GM21526 (cell line): ENCODE measurements at regions not wholly inside any gene's neighbourhood (a gene's known extent, or its start where the extent isn't known, plus 50 kb on each side); places are given as distances from the start of the nearest gene placed in this dataset.
"Not testable (repeated sequence)": the region's sequence is repeated elsewhere in the genome, so short reads cannot be mapped to it uniquely, and the experiment has no call there.

ENCODE experiments used
- ATAC-seq: cut with Tn5 transposase; IDR thresholded peaks from one replicate; pipeline ENCODE4 v1.9.1; 2021; ENCODE audit warnings: moderate library complexity; ENCODE audit not compliant: unreplicated experiment, low FRiP score

DNA sequence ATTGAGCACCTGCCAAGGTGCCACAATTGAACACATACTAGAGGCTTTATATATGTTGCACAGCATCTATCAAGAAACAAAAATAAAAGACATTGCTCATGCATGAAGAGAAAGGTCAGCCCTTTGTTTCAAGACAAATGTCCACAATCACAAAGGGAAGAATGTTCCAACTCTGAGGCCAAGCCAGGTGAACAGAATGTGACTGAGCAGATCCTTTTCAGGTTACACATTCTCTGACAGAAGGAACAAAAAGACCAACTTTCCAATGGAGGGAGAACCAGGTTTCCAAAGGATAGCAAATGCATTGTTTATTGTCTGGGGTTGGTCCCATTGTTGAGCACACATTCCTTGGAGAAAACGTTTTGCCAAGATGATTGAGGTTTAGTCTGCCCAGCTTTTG lies 50.2 kb upstream of the FAM174B start:
- ATAC-seq: no peak

DNA sequence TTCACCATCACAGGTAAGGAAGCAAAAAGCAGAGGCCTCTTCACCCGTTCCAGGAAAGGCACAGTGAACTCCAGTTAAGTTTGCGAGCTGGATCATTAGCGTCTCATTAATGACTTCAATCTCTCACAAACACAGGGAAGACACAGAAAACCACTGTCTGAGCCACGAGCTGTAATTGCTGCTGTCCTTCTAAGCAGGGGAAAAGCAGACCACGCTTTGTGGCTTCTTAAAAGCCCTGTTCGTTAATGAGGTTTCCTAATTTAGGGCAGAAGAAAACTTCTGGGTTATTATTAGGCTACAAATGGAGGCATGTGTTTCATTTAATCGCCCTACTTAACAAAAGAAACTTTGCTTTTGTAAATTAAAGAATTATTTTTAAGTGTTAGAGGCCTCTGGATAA lies 50.6 kb upstream of the FAM174B start:
- ATAC-seq: no peak

DNA sequence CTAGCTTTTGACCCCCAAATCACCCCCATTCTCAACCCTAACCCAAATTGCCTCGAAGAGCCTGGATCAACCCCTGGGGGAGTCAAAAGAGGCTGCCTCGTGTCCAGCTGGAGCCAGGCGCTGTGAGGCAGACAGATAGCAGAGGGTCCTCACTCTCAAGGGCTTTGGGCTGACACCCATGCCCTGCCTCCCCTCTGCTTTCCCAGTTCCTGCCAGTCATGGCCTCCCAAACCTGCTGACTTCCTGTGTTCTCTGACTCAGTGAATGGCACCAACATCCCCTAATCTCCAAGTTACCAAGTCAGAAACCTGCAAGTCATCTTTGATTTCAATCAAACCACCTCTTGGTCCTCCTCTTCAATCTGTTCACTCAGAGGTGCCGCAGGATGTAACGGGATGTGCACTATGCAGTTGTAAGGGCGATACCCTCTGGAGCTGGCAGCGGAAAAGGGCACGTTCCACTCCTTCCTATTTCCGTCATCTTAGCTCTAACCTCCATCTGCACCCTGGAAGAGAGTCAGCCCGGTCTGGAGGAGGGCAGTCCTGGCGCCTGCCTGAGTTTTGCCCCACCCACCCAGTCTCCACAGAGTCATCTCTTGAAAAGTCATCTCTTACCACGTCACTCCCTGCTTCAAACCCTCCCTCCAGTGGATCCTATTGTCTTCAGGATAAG lies 52.4 kb upstream of the FAM174B start:
- ATAC-seq: no peak

DNA sequence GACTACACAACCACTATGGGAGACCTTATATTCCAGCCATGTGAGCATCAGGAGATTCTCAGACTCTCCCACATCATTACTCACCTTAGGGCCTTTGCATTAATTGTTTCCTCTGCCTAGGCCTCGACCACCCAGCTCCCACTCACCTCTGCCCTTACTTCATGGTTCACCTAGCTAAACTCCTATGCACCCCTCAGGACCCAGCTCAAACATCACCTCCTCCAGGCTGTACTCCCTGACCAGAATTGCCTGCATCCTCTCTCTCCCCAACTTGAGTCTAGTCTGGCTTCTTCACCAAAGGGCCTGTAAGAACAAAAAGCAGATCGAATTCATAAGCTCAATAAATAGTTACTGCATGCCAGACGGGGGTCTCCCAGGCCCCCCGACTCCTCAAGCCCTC lies 53.1 kb upstream of the FAM174B start:
- no peak for ATAC-seq

DNA sequence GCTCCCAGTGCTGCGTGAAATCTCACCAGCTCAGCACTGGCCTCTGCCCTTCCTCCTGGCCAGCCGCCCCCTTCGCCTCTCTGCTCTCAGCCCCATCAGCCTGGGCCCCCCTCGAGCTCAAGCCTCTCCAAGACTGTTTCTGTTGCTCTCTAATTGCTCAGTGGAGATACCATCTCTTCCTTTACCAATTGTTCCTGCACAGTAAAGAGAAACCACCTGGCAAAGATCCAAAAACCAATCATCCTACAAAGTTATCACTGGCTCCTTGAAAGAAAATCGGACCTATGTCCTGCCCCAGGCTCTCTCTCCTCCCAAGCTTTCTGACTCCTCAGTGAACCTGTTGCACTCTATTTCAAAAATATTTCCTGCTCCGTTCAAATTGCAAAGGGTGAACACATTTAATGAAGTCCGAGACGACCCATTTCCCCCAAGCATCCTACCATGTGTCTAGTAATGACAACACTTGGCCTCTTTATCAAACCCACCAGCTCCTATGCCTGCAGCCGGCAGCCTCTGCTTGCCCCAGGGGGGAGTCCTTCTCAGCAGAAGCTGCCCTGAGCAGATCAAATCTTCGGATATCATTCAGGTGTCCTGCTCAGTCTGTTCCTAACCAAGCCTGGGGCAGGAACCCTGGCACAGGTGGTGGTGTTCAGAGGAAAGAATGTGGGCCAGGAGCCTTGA lies 53.7 kb upstream of the FAM174B start:
- no peak for ATAC-seq

DNA sequence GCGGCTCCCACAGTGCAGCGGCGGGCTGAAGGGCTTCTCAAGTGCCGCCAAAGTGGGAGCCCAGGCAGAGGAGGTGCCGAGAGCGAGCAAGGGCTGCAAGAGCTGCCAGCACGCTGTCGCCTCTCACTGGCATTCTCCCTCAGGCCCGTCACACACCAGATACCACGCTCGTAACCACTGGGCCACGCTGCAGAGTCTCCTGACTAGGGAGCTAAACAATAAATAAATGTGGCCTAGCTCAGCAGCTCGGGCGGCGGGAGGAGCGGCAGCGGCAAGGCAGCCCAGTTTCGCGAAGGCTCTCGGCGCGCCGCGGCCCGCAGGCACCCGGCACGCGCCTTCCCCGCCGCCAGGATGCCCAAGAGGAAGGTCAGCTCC lies 55.9 kb upstream of the FAM174B start:
- no peak for ATAC-seq

DNA sequence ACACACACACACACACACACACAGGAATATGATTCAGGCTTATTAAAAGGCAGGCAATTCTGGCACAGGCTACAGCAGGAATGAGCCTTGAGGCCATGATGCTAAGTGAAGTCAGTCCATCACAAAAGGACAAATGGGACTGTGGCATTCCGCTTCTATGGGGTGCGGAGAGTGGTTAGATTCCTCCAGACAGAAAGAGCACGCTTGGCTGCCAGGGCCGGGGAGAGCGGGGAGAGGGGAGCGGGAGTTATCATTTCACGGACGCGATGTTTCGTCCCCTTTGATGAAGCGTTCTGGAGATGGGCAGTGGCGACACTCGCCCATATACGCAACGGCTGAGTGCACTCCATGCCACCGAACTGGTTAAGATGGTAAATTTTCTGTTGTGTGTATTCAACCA lies 58.5 kb upstream of the FAM174B start:
- peak; percentile 27 for ATAC-seq

DNA sequence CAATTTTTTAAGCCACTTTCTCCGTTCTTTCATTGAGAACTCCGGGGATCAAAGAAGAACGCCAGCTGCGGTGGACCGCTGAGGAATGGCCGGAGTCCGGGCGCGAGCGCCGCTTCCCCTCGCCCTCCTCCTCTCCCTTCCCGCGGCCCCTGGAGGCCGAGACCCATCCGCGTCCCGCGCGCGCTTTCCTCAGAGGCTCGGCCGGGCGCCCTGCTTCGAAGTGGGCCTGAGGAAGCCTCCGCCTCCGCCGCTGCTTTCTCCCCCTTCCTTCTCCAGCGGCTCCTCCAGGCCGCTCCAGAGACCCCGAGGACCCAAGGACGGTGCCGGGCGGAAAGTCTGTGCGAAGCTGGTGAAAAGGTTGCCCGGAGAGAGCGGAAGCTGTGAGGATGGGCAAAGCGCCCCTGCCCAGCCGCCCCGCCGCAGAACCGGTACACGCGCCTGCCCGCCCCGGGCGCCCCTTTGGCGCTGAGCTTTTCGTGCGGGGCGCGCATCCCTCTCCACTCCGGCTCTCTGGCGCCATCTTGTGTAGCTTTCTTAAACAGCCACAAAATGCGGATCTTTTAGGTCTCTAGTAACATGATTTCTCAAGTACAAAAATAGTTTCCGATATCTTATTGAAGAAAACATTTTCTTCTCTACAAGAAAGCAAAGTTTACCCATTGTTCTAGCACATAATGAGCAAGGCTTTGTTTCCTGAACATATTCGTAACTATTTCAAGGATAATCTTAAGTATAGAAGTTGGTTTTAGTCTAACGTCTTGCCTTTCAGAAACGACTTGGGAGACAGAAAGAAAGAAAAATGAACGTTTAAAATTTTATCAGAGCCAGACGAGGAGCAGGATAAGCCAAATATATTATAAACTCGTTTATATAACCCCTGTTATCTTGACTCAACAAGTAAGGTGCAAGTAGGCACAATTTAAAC lies 59.2 kb upstream of the FAM174B start:
- peak; percentile 92 for ATAC-seq

DNA sequence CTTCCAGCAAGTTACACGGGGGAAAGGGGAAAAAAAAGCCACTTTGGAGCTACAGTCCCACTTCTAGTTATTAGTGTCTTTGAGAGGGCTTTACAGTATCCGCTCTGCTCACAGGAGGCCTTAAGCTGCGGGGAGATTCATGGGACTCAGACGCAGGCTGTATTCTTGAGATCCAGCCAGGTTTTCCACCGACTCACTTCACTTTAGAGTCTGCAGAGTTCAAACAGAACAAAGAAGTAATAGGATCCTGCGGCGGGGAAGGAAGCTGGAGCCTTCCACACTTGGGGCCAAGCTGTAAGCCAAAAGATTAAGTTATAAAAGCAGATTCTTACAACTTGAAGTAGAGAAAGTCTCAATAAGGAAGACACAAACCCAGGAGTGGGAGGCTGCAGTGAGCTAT lies 60.2 kb upstream of the FAM174B start:
- ATAC-seq: no peak

DNA sequence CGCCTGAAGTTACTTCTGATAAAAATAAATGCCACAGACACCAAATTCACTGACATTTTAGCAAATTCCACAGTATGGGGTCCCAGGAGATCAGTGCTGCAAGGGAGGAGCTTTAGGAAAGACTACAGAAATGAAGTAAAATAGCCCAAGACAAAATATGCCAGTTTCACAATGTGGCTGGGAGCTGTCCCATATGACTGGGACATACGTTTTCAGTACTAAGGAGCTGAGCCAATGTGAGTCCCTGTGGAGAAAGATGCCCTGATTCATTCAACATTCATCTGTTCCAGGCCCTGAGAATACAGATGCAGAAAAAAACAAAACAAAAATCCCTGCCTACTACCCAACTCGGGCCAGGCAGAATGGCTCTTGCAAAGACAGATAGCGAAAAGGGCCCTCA lies 63.4 kb upstream of the FAM174B start:
- no peak for ATAC-seq

DNA sequence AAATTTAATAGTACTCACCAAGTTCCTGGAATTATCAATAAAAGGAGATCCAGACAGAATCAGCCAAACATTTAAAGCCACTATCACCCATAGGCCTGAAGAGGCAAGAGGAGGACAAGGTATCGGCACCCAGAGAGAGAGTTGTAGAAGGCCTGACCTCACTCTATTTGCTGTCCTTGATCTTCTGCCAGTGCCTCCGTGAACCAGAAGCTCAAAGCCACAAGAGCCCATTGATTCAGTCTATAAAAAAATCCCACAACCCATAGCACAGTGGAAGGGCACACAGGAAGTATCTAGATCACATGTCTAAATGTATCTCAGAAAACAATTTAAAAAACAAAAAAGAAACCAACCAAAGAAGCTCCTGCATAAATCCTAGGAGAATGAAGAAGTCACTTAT lies 68.6 kb upstream of the FAM174B start:
- ATAC-seq: no peak

DNA sequence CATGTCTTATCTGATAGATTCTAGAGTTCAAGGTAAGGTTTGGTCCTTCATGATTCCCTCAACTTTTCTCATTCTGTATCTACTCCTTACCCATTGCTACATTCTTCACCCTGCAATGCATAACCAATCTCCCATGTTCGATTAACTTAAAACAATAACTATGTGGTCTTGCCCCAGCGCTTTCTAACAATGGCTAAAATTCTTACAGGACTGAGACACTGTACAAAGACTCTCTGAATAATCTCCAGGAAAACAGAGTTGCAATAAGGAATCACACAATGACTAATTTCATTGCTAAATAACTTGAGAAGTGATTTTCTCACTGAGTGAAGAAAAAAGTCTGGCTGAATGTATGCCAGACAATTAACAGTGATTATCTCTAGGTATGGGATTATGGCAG lies 69.6 kb upstream of the FAM174B start:
- no peak for ATAC-seq

DNA sequence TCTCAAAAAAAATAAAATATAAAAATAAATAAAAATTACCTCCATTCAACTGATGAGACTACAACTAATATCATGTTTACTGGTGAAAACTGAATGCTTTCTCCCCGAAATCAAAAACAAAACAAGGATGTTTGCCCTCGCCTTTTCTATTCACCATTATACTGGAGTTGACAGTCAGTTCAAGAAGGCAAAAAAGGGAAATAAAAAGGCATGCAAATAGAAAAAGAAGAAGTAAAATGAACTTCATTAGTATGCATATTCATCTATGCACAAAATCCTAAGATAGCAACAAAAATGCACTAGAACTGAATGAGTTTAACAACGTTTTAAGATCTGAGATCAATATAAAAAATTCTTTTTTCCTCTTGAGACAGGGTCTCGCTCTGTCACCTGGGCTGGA lies 72.7 kb upstream of the FAM174B start:
- ATAC-seq: no peak

DNA sequence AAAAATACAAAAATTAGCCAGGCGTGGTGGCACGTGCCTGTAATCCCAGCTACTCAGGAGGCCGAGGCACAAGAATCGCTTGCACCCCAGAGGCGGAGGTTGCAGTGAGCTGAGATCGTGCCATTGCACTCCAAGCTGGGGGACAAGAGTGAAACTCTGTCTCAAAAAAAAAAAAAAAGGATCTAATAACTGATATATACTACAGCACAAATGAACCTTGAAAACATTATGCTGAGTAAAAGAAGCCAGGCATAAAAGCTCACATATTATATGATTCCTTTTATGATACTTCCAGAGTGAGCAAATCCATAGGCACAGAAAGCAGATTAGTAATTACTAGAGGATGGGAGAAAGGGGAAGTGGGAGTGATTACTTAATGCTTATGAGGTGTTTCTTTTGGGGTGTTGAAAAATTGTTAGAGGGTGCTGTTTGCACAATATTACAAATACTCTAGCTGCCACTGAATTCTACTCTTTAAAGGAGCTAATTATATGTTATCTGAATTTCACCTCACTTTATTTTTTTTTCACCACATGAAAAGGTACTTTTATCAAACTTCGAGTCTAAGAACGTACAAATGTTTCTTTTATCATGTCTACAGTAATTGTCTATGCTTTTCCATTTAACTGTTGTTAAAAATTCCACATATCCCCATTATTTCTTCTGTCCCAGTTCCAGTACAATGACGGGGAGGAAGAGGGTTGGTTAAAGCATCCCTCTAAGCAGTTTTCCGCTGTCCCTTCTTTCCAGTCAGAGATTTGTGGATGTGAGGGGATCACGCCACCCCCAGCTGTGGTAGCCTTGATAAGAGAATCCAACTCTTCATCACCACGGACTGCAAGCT lies 77.7 kb upstream of the FAM174B start:
- ATAC-seq: no peak

DNA sequence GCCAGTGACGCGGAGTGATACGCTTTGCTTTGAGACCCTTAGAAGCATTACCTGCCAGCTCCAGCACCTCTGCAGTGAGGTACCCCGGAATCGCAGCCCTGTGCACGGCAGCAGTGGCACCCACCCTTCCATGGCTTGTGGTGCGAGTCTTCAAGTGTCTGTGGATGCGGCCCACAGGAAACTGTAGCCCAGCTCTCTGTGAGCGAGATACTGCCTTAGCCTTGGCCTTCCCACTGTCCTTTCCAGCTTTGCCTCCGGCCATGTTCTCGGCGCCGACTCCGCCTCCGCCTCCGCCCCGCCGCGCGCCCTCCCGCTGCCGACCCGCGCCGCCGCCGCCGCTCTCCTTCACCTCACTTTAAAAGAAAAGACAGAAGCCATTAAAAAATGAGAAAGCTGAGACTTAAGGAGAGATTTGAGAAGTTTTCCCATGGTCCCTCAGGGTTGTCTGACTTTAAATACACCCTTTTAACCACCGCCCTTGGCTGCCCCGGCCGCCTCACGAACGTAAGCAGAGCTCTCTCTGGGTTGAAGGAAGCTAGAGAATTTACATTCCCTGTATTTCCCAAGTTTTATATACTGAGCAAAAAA lies 78.5 kb upstream of the FAM174B start:
- ATAC-seq: no peak

DNA sequence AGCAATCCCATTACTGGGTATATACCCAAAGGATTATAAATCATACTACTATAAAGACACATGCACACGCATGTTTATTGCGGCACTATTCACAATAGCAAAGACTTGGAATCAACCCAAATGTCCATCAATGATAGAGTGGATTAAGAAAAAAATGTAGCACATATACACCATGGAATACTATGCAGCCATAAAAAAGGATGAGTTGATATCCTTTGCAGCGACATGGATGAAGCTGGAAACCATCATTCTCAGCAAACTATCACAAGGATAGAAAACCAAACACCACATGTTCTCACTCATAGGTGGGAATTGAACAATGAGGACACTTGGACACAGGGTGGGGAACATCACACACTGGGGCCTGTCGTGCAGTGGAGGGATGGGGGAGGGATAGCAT lies 83.7 kb upstream of the FAM174B start:
- ATAC-seq: not testable (repeated sequence)

DNA sequence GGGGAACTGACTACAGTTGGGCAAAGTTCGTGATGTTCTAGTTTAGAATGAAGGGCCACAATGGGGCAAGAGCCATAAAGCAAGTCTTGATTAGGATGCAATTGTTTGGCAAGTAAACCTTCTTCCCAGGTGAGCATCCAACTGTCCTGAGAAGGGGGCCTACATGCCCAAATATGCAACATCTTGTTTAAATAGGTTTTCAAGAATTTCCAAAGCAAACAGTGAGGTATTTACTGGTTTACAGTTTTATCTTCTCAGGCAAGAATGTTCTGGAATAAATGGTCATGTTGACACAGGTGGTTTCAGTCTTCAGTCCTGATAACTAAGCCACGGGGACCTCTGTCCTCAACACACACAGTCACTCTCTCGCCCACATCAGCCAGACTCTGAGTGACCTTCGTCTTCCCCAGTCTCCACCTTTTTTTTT lies 90.3 kb upstream of the FAM174B start:
- ATAC-seq: no peak

DNA sequence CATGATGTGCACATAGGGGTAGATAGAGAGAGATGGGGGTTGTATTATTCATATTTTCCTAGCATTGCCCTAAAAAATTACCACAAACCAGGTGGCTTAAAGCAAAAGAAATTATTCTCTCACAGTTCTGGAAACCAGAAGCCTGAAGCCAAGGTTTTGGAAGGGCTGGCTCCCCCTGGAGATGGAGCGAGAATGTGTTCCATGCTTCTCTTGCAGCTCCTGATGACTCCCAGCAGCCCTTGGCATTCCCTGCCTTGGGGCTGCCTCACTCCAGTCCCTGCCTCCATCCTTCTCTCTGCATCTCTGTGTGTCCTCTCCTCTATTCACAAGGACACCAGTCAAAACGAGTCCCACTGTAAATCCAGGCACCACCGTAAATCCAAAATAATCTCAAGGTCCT lies 91.5 kb upstream of the FAM174B start:
- ATAC-seq: no peak

DNA sequence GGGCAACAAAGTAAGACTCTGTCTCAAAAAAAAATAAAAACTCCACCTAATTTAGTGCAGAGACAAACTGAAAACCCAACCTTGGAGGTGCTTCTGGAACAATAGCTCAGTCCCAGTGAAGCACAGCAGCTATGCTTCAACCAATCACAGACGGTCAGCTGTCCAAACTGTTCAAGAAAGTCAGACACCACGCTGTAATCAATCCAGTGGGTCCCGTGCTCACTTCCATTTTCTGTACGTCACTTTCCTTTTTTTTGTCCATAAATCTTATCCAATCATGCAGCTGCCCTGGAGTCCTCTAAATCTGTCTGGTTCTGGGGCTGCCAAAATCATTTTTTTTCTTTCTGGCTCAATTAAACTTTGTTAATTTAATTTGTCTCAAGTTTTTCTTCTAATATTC lies 93.6 kb upstream of the FAM174B start:
- ATAC-seq: no peak

DNA sequence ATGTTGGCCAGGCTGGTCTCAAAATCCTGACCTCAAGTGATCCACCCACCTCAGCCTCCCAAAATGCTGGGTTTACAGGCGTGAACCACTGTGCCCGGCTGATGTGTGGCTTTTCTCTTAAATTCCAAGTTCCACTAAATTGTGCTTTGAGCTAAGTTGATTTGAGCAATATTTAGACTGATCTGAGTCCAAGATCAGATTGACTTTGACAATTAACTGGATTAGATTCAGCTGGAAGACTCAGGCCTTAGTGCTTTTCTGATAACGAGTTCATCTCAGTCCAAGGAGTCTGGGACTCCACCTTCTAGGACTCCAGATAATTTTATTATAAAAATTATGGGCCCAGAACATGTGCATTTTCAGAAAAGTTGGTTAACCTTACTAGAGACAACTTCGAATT lies 94.4 kb upstream of the FAM174B start:
- no peak for ATAC-seq
